CD1c-positive myeloid dendritic cell (primary cell): ENCODE measurements at regions not wholly inside any gene's neighbourhood (a gene's known extent, or its start where the extent isn't known, plus 50 kb on each side); places are given as distances from the start of the nearest gene placed in this dataset.

Source experiments
- DNase-seq: peaks from one replicate; pipeline ENCODE4 v3.0.0-alpha.2; 2016; ENCODE audit errors: extremely low spot score

- no peak for DNase-seq
Measured at GRCh38 chr10:109504401-109504800, 418.9 kb downstream of the XPNPEP1 start.

DNA sequence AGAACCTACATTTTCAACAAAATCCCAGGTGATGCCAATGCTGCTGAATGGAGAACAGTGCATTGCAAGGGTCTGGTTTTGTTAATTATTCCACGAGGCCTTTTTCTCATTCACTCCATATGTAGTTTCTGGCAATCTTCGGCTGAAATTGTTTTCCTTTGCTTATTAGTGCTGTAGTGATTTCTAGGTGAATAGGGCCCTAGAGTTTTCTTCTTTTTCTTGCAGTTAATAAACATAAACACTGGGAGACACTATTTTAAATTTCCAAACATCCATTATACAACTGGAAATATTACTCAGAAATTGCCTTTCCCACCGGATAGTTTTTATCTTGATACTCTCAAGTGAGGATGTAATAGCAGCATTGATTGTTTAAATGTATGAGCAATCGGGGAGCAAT, 435.6 kb downstream of the XPNPEP1 start:
- DNase-seq = no peak

DNA sequence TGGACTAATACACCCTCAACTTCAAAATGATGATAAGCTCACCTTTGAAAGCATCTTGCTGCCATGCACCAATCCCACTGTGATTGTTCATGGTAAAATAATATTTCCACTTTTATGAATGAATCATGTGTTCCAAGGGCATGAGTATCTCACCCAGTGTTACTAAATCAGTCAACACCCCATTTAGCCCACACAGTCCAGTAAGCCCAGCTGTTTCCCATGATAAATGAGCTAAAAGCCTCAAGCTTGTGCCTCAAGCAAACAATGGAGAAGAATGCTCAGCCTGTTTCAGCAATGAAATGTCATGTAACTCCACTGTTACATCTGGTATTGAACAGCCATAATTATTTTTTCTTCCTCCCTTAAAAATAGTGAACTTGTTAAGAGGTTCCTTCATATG, 442.5 kb downstream of the XPNPEP1 start:
- DNase-seq = no peak

GRCh38 chr10:109475711-109476421, 447.4 kb downstream of the XPNPEP1 start:
- DNase-seq = no peak

DNA sequence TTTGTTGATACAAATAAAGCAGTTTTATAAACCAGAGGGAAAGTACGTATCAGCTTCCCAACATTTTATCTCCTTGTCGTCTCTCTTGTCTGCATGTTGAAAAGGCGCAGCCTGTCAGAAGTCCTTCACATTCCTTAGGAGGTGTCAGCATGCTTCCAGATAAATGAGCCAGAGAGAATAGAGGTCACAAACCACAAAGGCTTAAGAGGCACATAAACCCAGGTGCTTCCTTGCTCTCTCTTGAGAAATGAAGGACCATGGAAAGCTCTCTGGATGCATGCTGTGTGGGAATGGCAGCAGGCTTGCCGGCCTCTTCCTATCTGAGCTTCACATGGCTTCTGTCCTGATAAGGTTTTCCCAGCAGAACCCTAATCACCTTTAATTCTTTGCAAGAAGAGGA, 448.5 kb downstream of the XPNPEP1 start:
- no peak for DNase-seq

DNA sequence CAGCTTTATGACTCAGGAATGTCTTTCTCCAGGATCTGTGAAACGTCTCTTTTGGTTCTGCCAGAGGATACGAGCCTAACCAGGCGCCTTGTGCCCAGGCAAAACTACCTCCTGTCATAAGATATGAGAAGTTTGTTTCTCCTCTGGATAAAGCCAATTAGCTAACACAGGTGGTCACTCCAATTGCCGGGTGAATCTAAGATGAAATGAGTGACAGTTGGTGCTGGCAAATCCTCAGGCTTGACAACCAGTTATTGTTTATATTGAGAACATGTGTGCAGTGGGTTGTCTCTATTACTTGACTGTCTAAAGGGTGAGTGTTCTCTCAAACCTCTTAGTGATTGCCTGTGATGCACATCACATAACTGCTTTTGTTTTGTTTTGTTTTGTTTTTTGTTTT, 449.1 kb downstream of the XPNPEP1 start:
- DNase-seq = no peak

GRCh38 chr10:109467551-109467950, 455.8 kb downstream of the XPNPEP1 start:
- no peak for DNase-seq

DNA sequence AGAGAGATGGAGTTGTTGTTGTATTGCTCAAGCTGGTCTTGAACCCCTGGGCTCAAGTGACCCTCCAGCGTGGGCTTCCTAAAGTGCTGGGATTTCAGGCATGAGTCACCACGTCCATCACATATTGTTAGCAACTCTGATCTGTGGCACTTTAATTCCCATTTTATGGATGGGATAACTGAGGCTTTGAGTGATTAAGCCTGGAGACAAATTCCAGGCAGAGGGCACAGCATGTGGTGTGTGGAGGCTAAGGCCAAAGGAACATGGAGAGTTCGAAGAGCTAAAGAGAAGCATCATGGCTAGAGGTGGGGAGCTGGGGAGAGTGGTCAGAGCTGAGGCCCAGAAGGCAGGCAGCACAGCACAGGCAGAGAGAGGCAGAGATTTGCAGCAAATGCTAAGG, 458.4 kb downstream of the XPNPEP1 start:
- no peak for DNase-seq

DNA sequence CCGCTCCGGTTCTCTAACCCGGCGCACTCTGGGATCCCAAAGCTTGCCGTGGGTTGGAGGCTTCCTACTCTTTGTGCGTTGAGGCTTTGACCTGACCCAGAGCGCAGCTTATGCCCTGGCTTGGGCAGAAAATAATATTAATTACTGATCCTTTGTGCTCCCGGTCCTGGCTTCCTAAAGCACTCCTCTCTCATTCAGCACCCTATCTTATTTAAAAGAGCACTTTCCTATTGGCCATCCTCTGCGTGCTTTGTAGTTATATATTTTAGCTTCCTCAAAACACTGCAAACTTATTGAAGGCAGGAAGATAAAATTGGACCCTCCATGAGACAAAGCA, 466.0 kb downstream of the XPNPEP1 start:
- DNase-seq = no peak

- DNase-seq = no peak
Measured at GRCh38 chr10:109456566-109457301, 466.6 kb downstream of the XPNPEP1 start.

- no peak for DNase-seq
Measured at GRCh38 chr10:109454691-109455090, 468.6 kb downstream of the XPNPEP1 start.

- DNase-seq = no peak
Measured at GRCh38 chr10:109451879-109452278, 471.4 kb downstream of the XPNPEP1 start.

DNA sequence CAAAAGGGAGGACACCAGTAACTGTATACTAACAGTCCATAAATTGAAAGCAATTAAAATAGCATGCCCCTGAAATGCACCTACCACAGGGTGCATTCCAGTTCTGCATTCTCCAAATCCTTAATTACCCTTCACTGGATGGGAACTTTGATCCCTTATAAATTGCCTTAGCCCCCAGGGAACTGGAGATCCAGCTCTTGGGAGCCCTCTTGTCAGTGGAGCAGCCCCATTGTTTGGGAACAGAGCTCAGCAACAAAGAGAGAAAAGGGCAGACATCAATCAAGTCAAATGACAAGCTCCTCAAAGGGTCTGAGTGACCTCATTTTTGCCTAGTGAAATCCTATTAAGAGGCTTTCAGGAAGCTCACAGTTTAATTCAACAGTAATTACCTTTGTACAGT, 472.6 kb downstream of the XPNPEP1 start:
- no peak for DNase-seq

DNA sequence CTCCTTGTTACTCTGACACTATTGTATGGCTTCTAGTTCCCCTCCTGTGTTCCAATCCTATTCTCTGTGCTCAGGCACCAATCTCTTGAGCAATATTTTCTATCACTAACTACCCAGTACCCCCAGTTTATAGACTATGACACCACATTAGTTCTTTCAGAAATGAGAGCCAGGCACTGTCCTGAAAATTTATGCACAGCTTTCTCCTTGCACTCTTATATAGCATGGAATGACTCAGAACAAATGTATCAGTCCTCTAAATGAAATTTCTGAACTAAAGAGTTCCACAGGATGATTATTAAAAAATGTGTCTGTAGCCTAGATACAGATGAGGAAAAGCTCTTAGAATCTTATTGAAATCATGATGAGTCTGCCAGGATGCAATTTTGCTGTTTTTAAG, 489.9 kb downstream of the XPNPEP1 start:
- no peak for DNase-seq

GRCh38 chr10:109432281-109432680, 491.0 kb downstream of the XPNPEP1 start:
- no peak for DNase-seq

- DNase-seq = no peak
Measured at GRCh38 chr10:109430799-109431198, 492.5 kb downstream of the XPNPEP1 start.

DNA sequence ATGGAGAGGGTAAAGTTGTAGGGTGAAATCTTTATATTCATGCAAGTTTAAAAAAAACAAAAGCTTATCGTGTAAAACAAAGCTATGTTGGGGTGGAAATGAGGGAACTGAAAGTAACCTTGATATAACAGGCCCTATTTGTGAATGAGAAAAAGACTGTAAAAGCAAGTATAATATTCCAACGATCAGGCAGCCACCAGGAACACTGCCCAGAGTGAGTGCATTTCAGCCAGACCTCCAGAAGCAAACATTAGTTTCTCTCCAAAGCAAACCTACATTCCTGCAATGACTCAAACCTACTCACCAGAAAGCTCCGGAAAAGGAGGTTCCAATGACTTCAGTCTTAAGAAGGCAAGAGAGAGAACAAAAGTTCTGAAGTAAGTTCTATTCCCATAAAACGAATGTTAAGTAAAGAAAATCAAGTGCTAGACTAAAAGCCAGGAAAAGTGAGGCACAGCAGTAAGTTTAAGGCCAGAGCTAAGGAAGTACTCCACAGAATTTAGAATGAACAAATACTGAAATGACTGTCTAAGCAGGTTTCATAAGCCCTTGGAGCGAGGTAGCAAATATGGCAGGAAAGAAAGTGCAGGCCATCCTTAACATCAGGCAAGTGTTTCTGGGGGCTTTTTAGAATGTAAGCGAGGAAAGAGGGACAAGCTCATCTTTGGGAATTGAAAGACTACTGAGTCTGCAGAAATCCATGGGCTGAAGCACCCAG, 493.1 kb downstream of the XPNPEP1 start:
- no peak for DNase-seq

- no peak for DNase-seq
Measured at GRCh38 chr10:109428775-109429491, 494.4 kb downstream of the XPNPEP1 start.

GRCh38 chr10:109427411-109427810, 495.9 kb downstream of the XPNPEP1 start:
- DNase-seq = no peak

- DNase-seq = no peak
Measured at GRCh38 chr10:109426987-109427386, 496.3 kb downstream of the XPNPEP1 start.

GRCh38 chr10:109418795-109419194, 504.5 kb downstream of the XPNPEP1 start:
- no peak for DNase-seq

GRCh38 chr10:109417803-109418202, 505.5 kb downstream of the XPNPEP1 start:
- DNase-seq = no peak
